ENCODE measurements at regions not wholly inside any gene's neighbourhood (a gene's known extent, or its start where the extent isn't known, plus 50 kb on each side); places are given as distances from the start of the nearest gene placed in this dataset.

DNA sequence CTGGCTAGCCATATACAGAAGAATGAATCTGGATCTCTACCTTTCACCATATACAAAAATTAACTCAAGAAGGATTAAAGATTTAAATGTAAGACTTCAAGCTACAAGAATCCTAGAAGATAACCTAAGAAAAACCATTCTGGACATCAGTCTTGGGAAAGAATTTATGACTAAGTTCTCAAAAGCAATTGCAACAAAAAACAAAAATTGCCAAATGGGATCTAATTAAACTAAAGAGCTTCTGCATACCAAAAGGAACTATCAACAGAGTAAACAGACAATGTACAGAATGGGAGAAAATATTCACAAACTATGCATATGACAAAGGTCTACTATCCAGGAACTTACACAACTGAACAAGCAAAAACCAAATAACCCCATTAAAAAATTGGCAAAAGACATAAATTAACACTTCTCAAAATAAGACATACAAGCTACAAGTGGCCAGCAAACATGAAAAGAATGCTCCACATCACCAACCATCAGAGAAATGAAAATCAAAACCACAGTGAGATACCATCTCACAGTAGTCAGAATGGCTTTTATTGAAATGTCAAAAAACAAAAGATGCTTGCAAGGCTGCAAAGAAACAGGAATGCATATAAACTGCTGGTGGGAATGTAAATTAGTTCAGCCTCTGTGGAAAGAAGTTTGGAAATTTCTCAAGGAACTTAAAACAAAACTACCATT lies 66.8 kb upstream of the RSPO3 start:
- no peak for TF ChIP-seq CTCF (IDR thresholded peaks at IDR 0.05)
- TF ChIP-seq POLR2A (IDR thresholded peaks at IDR 0.05), result no peak
